PC-9 (cell line): ENCODE measurements at regions not wholly inside any gene's neighbourhood (a gene's known extent, or its start where the extent isn't known, plus 50 kb on each side); places are given as distances from the start of the nearest gene placed in this dataset.

Experiments
- EZH2 ChIP-seq: fragments of 200-600 bp; sonication (generic); IDR thresholded peaks from 2 replicates; pipeline ENCODE4 v1.8.0; 2017; ENCODE audit warnings: antibody characterized with exemption, low read depth
- TF ChIP-seq, protein P1 (sequence below): fragments of 200-600 bp; sonication (generic); conservative IDR thresholded peaks from 2 replicates; pipeline ENCODE4 v1.6.1; 2017; ENCODE audit warnings: mixed run types, antibody characterized with exemption, mild to moderate bottlenecking, moderate library complexity

DNA sequence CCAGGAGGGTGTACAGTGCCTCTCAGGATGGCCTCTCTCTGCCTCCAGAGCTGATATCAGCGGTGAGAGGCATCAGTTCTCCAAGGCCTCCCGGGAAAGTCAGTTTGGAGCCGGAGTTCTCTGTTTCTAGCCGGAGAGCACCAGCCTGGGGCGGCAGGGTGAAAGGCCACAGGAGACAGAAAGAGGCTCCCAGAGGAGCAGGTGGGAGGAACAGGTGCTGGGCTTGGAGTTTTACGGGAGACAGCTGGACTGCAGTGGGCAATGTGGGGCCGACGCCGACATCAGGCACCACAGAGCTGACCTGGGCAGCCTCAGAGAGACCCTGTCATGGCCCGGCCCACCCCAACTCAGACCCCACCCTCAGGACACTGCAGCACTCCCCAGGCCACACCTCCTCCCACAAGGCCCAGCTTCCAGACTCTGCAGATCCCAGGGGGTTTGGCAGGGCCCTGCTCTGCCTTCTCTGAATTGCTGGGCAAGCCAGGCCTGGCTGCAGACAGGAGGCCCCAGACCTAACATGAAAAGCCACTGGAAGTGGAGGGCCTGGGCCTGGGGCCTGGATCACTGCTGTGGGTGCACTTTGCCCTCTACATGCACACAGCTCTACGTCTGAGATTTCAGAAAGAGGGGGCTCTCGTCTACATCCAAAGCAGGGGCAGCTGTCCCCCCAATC lies 885.6 kb downstream of the BRD1 start:
- TF ChIP-seq, protein P1, sequence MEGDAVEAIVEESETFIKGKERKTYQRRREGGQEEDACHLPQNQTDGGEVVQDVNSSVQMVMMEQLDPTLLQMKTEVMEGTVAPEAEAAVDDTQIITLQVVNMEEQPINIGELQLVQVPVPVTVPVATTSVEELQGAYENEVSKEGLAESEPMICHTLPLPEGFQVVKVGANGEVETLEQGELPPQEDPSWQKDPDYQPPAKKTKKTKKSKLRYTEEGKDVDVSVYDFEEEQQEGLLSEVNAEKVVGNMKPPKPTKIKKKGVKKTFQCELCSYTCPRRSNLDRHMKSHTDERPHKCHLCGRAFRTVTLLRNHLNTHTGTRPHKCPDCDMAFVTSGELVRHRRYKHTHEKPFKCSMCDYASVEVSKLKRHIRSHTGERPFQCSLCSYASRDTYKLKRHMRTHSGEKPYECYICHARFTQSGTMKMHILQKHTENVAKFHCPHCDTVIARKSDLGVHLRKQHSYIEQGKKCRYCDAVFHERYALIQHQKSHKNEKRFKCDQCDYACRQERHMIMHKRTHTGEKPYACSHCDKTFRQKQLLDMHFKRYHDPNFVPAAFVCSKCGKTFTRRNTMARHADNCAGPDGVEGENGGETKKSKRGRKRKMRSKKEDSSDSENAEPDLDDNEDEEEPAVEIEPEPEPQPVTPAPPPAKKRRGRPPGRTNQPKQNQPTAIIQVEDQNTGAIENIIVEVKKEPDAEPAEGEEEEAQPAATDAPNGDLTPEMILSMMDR: no peak
- TF ChIP-seq EZH2: no peak
